Endothelial cell (in vitro differentiated cells): ENCODE measurements at regions not wholly inside any gene's neighbourhood (a gene's known extent, or its start where the extent isn't known, plus 50 kb on each side); places are given as distances from the start of the nearest gene placed in this dataset.
"Not testable (repeated sequence)": the region's sequence is repeated elsewhere in the genome, so short reads cannot be mapped to it uniquely, and the experiment has no call there.

Source experiments
- DNase-seq: peaks from one replicate; pipeline ENCODE4 v3.0.0; 2021; ENCODE audit warnings: low spot score
- H3K27ac Mint-ChIP-seq: one replicate; pipeline ENCODE4 v1.8.0; 2021; ENCODE audit warnings: mixed read lengths, inconsistent platforms; ENCODE audit not compliant: unreplicated experiment
- H3K27me3 Mint-ChIP-seq: one replicate; pipeline ENCODE4 v1.8.0; 2021; ENCODE audit warnings: mild to moderate bottlenecking, moderate library complexity, mixed read lengths, inconsistent platforms; ENCODE audit not compliant: unreplicated experiment
- H3K36me3 Mint-ChIP-seq: one replicate; pipeline ENCODE4 v1.8.0; 2021; ENCODE audit warnings: mild to moderate bottlenecking, low read depth, mixed read lengths, inconsistent platforms; ENCODE audit not compliant: unreplicated experiment
- H3K4me1 Mint-ChIP-seq: one replicate; pipeline ENCODE4 v1.8.0; 2021; ENCODE audit warnings: mild to moderate bottlenecking, mixed read lengths, inconsistent platforms; ENCODE audit not compliant: unreplicated experiment
- H3K4me3 Mint-ChIP-seq: one replicate; pipeline ENCODE4 v1.8.0; 2021; ENCODE audit warnings: mild to moderate bottlenecking, mixed read lengths, inconsistent platforms; ENCODE audit not compliant: unreplicated experiment
- H3K9me3 Mint-ChIP-seq: one replicate; pipeline ENCODE4 v1.8.0; 2021; ENCODE audit warnings: mixed read lengths, inconsistent platforms; ENCODE audit not compliant: unreplicated experiment
- CTCF ChIP-seq: fragments of 200-600 bp; sonication (generic); IDR thresholded peaks from one replicate; pipeline ENCODE4 v1.5.0; 2021; ENCODE audit warnings: antibody characterized with exemption; ENCODE audit not compliant: unreplicated experiment

GRCh38 chr6:66189915-66190314 lies 482.9 kb upstream of the EYS start:
- TF ChIP-seq CTCF: no peak

GRCh38 chr6:66186756-66187155 lies 479.7 kb upstream of the EYS start:
- no peak overlapping the region for H3K27ac Mint-ChIP-seq
- H3K9me3 Mint-ChIP-seq: no peaks in the 10 kb centered on the region
- H3K4me3 Mint-ChIP-seq: no peak overlapping the region
- H3K27me3 Mint-ChIP-seq: no peaks in the 10 kb centered on the region
- DNase-seq: no peak
- TF ChIP-seq CTCF: no peak
- no peaks in the 10 kb centered on the region for H3K36me3 Mint-ChIP-seq
- H3K4me1 Mint-ChIP-seq: no peaks in the 10 kb centered on the region

More at GRCh38 chr6:66189915-66190314, 482.9 kb upstream of the EYS start:
- no peak overlapping the region for H3K4me3 Mint-ChIP-seq
- no peaks in the 10 kb centered on the region for H3K9me3 Mint-ChIP-seq
- DNase-seq: no peak
- no peak overlapping the region for H3K27ac Mint-ChIP-seq
- no peaks in the 10 kb centered on the region for H3K4me1 Mint-ChIP-seq
- H3K27me3 Mint-ChIP-seq: no peaks in the 10 kb centered on the region
- H3K36me3 Mint-ChIP-seq: no peaks in the 10 kb centered on the region

- Mint-ChIP-seq H3K9me3 (no peaks in the 10 kb centered on the region), H3K36me3 (no peaks in the 10 kb centered on the region), H3K4me1 (no peaks in the 10 kb centered on the region), H3K27me3 (no peaks in the 10 kb centered on the region), H3K4me3 (no peak overlapping the region), H3K27ac (no peak overlapping the region)
- no peak for DNase-seq
- TF ChIP-seq CTCF: no peak
Measured at GRCh38 chr6:66184091-66184490, 477.1 kb upstream of the EYS start.

GRCh38 chr6:66179361-66179760 lies 472.3 kb upstream of the EYS start:
- H3K27ac Mint-ChIP-seq: no peak overlapping the region
- H3K4me1 Mint-ChIP-seq: no peaks in the 10 kb centered on the region

GRCh38 chr6:66173587-66173986 lies 466.6 kb upstream of the EYS start:
- H3K9me3 Mint-ChIP-seq: peaks cover 25% of the 10 kb centered on the region
- no peak for DNase-seq

More at GRCh38 chr6:66179361-66179760, 472.3 kb upstream of the EYS start:
- Mint-ChIP-seq H3K36me3 (no peaks in the 10 kb centered on the region), H3K4me3 (no peak overlapping the region), H3K9me3 (no peaks in the 10 kb centered on the region), H3K27me3 (peaks cover 2% of the 10 kb centered on the region)
- no peak for TF ChIP-seq CTCF
- DNase-seq: no peak

GRCh38 chr6:66166713-66167112 lies 459.7 kb upstream of the EYS start:
- peaks cover 19% of the 10 kb centered on the region for H3K36me3 Mint-ChIP-seq
- H3K9me3 Mint-ChIP-seq: peaks cover 52% of the 10 kb centered on the region

More at GRCh38 chr6:66173587-66173986, 466.6 kb upstream of the EYS start:
- Mint-ChIP-seq H3K27me3 (peaks cover 2% of the 10 kb centered on the region), H3K27ac (no peak overlapping the region), H3K4me1 (no peaks in the 10 kb centered on the region), H3K4me3 (no peak overlapping the region), H3K36me3 (peaks cover 9% of the 10 kb centered on the region)
- TF ChIP-seq CTCF: no peak

More at GRCh38 chr6:66166713-66167112, 459.7 kb upstream of the EYS start:
- not testable (repeated sequence) for DNase-seq, H3K4me1 Mint-ChIP-seq, H3K27ac Mint-ChIP-seq, H3K27me3 Mint-ChIP-seq, H3K4me3 Mint-ChIP-seq
